ENCODE measurements at regions not wholly inside any gene's neighbourhood (a gene's known extent, or its start where the extent isn't known, plus 50 kb on each side); places are given as distances from the start of the nearest gene placed in this dataset.

DNA sequence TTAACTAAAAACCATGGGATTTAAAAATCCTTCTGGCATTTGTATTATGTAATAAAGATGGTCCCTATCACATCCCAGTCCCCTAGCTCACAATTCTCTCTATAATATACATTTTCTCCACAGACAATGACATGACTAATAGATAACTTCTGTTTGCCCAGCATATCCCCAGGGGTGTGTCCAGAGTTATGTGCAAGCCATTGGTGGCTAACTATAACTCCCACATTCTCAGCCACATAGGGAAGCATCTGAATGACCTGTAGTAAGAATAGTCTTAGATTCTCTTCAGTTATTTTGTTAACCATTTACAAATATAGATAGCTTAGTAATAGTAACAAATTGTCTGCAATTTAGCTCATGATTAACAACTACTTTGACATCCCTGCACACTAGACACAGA, 52.2 kb upstream of the RBSN start:
- Mint-ChIP-seq H3K4me3 (ENCODE audit: unreplicated experiment) (no peak overlapping the region), H3K36me3 (ENCODE audit: unreplicated experiment) (no peaks in the 10 kb centered on the region), H3K27ac (ENCODE audit: unreplicated experiment) (no peak overlapping the region), H3K27me3 (ENCODE audit: unreplicated experiment) (peaks cover 74% of the 10 kb centered on the region), H3K4me1 (ENCODE audit: unreplicated experiment) (no peaks in the 10 kb centered on the region), H3K9me3 (ENCODE audit: unreplicated experiment) (no peaks in the 10 kb centered on the region)
- DNase-seq (ENCODE audit: extremely low spot score, unreplicated experiment), result no peak
- no peak for TF ChIP-seq CTCF (IDR thresholded peaks at IDR 0.05)

DNA sequence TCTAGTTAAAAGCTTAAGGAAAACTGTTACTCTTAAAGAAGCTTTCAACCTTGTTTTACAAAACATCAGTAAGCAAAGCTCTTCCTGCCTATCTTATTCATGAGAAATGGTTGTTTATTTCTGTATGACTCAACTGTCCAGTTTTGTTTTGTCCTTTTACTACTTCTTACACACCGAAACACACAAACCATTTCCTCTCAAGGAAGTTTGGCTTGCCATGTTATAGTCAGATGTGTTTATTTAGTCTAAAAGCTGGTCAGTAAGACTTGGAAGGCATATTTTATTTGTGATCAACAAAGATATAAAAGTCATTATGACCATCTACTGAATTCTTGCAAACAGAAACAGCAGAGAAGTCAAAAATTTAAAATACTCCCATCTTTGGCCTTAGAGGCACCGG, 53.2 kb upstream of the RBSN start:
- no peaks in the 10 kb centered on the region for H3K36me3 Mint-ChIP-seq (ENCODE audit: unreplicated experiment)
- no peaks in the 10 kb centered on the region for H3K4me1 Mint-ChIP-seq (ENCODE audit: unreplicated experiment)
- H3K9me3 Mint-ChIP-seq (ENCODE audit: unreplicated experiment), result no peaks in the 10 kb centered on the region
- no peak for DNase-seq (ENCODE audit: extremely low spot score, unreplicated experiment)
- H3K27me3 Mint-ChIP-seq (ENCODE audit: unreplicated experiment), result peaks cover 73% of the 10 kb centered on the region
- no peak for TF ChIP-seq CTCF (IDR thresholded peaks at IDR 0.05)
- H3K4me3 Mint-ChIP-seq (ENCODE audit: unreplicated experiment), result no peak overlapping the region
- H3K27ac Mint-ChIP-seq (ENCODE audit: unreplicated experiment), result no peak overlapping the region

- H3K27me3 Mint-ChIP-seq (ENCODE audit: unreplicated experiment), result peaks cover 74% of the 10 kb centered on the region
These were observed 52.9 kb upstream of the CAPN7 start for GRCh38 chr3:15153103-15153502.

DNA sequence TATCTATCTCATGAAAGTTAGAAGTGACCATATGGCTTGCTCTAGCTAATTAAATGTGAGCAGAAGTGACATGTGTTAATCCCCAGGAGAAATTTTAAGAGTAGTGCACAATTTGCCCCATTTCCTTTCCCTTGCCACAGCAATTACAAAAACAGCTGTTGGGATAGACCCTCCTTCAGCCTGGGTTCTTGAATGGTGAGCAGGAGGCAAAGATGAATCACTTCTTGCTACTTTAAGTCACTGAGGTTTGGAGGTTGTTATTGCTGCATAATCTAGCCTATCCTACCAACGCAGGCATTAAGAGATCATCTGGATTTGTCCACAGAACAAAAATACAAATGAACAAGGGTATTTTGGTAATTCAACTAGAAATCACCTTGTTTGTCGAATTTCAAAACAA, 51.7 kb upstream of the CAPN7 start:
- Mint-ChIP-seq H3K9me3 (ENCODE audit: unreplicated experiment) (no peaks in the 10 kb centered on the region), H3K36me3 (ENCODE audit: unreplicated experiment) (no peaks in the 10 kb centered on the region), H3K4me3 (ENCODE audit: unreplicated experiment) (no peak overlapping the region), H3K27ac (ENCODE audit: unreplicated experiment) (no peak overlapping the region), H3K27me3 (ENCODE audit: unreplicated experiment) (peaks cover 69% of the 10 kb centered on the region), H3K4me1 (ENCODE audit: unreplicated experiment) (no peaks in the 10 kb centered on the region)
- TF ChIP-seq CTCF (IDR thresholded peaks at IDR 0.05), result no peak
- DNase-seq (ENCODE audit: extremely low spot score, unreplicated experiment), result no peak

More at GRCh38 chr3:15153103-15153502, 52.9 kb upstream of the CAPN7 start:
- Mint-ChIP-seq H3K36me3 (ENCODE audit: unreplicated experiment) (no peaks in the 10 kb centered on the region), H3K27ac (ENCODE audit: unreplicated experiment) (no peak overlapping the region), H3K4me3 (ENCODE audit: unreplicated experiment) (no peak overlapping the region), H3K9me3 (ENCODE audit: unreplicated experiment) (no peaks in the 10 kb centered on the region), H3K4me1 (ENCODE audit: unreplicated experiment) (no peaks in the 10 kb centered on the region)
- DNase-seq (ENCODE audit: extremely low spot score, unreplicated experiment), result no peak
- no peak for TF ChIP-seq CTCF (IDR thresholded peaks at IDR 0.05)

DNA sequence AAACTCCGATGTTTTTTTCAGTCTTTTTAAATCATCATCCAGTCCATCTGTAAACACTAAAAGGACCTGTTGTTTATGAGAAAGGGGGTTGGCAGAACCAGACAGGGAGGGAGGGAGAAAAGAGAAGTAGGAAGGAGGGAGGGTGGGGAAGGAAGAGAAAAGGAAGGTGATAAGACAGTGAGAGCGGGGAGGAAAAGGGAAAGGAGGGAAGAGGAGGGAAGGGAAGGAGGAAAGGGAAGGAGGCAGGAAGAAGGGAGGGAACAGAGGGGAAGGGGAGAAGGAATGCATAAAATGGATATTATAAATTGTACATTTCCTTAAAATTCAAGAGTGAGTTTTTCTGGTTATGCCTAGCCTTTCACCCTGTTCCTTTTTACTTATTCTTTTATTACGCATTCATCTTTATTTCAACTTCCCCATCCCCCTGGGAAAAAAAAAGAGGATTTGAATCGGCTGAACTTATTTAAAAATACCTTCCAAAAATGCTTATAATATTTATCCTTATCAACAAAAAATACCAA, 50.1 kb upstream of the CAPN7 start:
- DNase-seq (ENCODE audit: extremely low spot score, unreplicated experiment), result no peak
- Mint-ChIP-seq H3K9me3 (ENCODE audit: unreplicated experiment) (no peaks in the 10 kb centered on the region), H3K27me3 (ENCODE audit: unreplicated experiment) (peaks cover 67% of the 10 kb centered on the region), H3K4me1 (ENCODE audit: unreplicated experiment) (no peaks in the 10 kb centered on the region), H3K27ac (ENCODE audit: unreplicated experiment) (no peak overlapping the region), H3K4me3 (ENCODE audit: unreplicated experiment) (no peak overlapping the region), H3K36me3 (ENCODE audit: unreplicated experiment) (no peaks in the 10 kb centered on the region)
- TF ChIP-seq CTCF (IDR thresholded peaks at IDR 0.05), result no peak
